ENCODE measurements at regions not wholly inside any gene's neighbourhood (a gene's known extent, or its start where the extent isn't known, plus 50 kb on each side); places are given as distances from the start of the nearest gene placed in this dataset.
"Not testable (repeated sequence)": the region's sequence is repeated elsewhere in the genome, so short reads cannot be mapped to it uniquely, and the experiment has no call there.

GRCh38 chr10:123252779-123253178 is 98.6 kb downstream of the BUB3 start:
- no peak for DNase-seq
- no peak overlapping the region for H3K4me3 Mint-ChIP-seq
- H3K27ac Mint-ChIP-seq = no peak overlapping the region
- intact Hi-C loops (cut with micrococcal nuclease) = no loop called here
- H3K9me3 Mint-ChIP-seq = no peaks in the 10 kb centered on the region
- H3K4me1 Mint-ChIP-seq = no peaks in the 10 kb centered on the region
- no peaks in the 10 kb centered on the region for H3K36me3 Mint-ChIP-seq (ENCODE audit: low read depth)
- H3K27me3 Mint-ChIP-seq = no peaks in the 10 kb centered on the region

- H3K36me3 Mint-ChIP-seq (ENCODE audit: low read depth); H3K4me1 Mint-ChIP-seq; H3K4me3 Mint-ChIP-seq; H3K9me3 Mint-ChIP-seq; H3K27me3 Mint-ChIP-seq; H3K27ac Mint-ChIP-seq; intact Hi-C loops (cut with micrococcal nuclease); DNase-seq: not testable (repeated sequence)
Observed at GRCh38 chr10:123254343-123254742, 100.1 kb downstream of the BUB3 start.

- no peak overlapping the region for H3K4me3 Mint-ChIP-seq
- no peaks in the 10 kb centered on the region for H3K27me3 Mint-ChIP-seq
- H3K9me3 Mint-ChIP-seq = no peaks in the 10 kb centered on the region
- DNase-seq = no peak
- no peak overlapping the region for H3K27ac Mint-ChIP-seq
- intact Hi-C loops (cut with micrococcal nuclease) = no loop called here
- H3K36me3 Mint-ChIP-seq (ENCODE audit: low read depth) = no peaks in the 10 kb centered on the region
- no peaks in the 10 kb centered on the region for H3K4me1 Mint-ChIP-seq
Observed at GRCh38 chr10:123257904-123258456, 103.8 kb downstream of the BUB3 start.

- no peak for DNase-seq
- intact Hi-C loops (cut with micrococcal nuclease) = no loop called here
- Mint-ChIP-seq H3K27me3 (no peaks in the 10 kb centered on the region), H3K4me3 (no peak overlapping the region), H3K4me1 (no peaks in the 10 kb centered on the region), H3K9me3 (no peaks in the 10 kb centered on the region), H3K27ac (no peak overlapping the region), H3K36me3 (ENCODE audit: low read depth) (no peaks in the 10 kb centered on the region)
Observed at GRCh38 chr10:123259081-123259480, 104.9 kb downstream of the BUB3 start.

- H3K4me1 Mint-ChIP-seq = no peaks in the 10 kb centered on the region
Observed at GRCh38 chr10:123259791-123260190, 105.6 kb downstream of the BUB3 start.

GRCh38 chr10:123262456-123262855 is 108.3 kb downstream of the BUB3 start:
- Mint-ChIP-seq H3K4me1 (no peaks in the 10 kb centered on the region), H3K36me3 (ENCODE audit: low read depth) (no peaks in the 10 kb centered on the region), H3K27ac (no peak overlapping the region), H3K9me3 (no peaks in the 10 kb centered on the region), H3K27me3 (peaks cover 4% of the 10 kb centered on the region), H3K4me3 (no peak overlapping the region)
- intact Hi-C loops (cut with micrococcal nuclease) = no loop called here
- DNase-seq = no peak

More at GRCh38 chr10:123259791-123260190, 105.6 kb downstream of the BUB3 start:
- Mint-ChIP-seq H3K4me3 (no peak overlapping the region), H3K36me3 (ENCODE audit: low read depth) (no peaks in the 10 kb centered on the region), H3K27me3 (no peaks in the 10 kb centered on the region), H3K9me3 (no peaks in the 10 kb centered on the region), H3K27ac (no peak overlapping the region)
- no peak for DNase-seq
- intact Hi-C loops (cut with micrococcal nuclease) = no loop called here

GRCh38 chr10:123266971-123267370 is 112.8 kb downstream of the BUB3 start:
- H3K4me1 Mint-ChIP-seq = no peaks in the 10 kb centered on the region
- H3K27ac Mint-ChIP-seq = no peak overlapping the region
- intact Hi-C loops (cut with micrococcal nuclease) = no loop called here
- H3K4me3 Mint-ChIP-seq = no peak overlapping the region
- no peaks in the 10 kb centered on the region for H3K36me3 Mint-ChIP-seq (ENCODE audit: low read depth)
- H3K9me3 Mint-ChIP-seq = no peaks in the 10 kb centered on the region
- peaks cover 4% of the 10 kb centered on the region for H3K27me3 Mint-ChIP-seq
- no peak for DNase-seq

- Mint-ChIP-seq H3K27ac (no peak overlapping the region), H3K27me3 (peaks cover 7% of the 10 kb centered on the region), H3K36me3 (ENCODE audit: low read depth) (no peaks in the 10 kb centered on the region), H3K4me1 (no peaks in the 10 kb centered on the region), H3K4me3 (no peak overlapping the region), H3K9me3 (no peaks in the 10 kb centered on the region)
- DNase-seq = no peak
- intact Hi-C loops (cut with micrococcal nuclease) = no loop called here
Observed at GRCh38 chr10:123269017-123269552, 114.9 kb downstream of the BUB3 start.

- DNase-seq = no peak
- H3K4me1 Mint-ChIP-seq = no peaks in the 10 kb centered on the region
- peaks cover 12% of the 10 kb centered on the region for H3K27me3 Mint-ChIP-seq
- no peak overlapping the region for H3K27ac Mint-ChIP-seq
- intact Hi-C loops (cut with micrococcal nuclease) = no loop called here
- H3K36me3 Mint-ChIP-seq (ENCODE audit: low read depth) = no peaks in the 10 kb centered on the region
- H3K9me3 Mint-ChIP-seq = no peaks in the 10 kb centered on the region
- H3K4me3 Mint-ChIP-seq = no peak overlapping the region
Observed at GRCh38 chr10:123269675-123270074, 115.5 kb downstream of the BUB3 start.

GRCh38 chr10:123270221-123270620 is 116.0 kb downstream of the BUB3 start:
- DNase-seq = no peak
- no peak overlapping the region for H3K27ac Mint-ChIP-seq
- peaks cover 2% of the 10 kb centered on the region for H3K4me1 Mint-ChIP-seq
- intact Hi-C loops (cut with micrococcal nuclease) = no loop called here
- H3K36me3 Mint-ChIP-seq (ENCODE audit: low read depth) = no peaks in the 10 kb centered on the region
- H3K27me3 Mint-ChIP-seq = peaks cover 16% of the 10 kb centered on the region
- no peak overlapping the region for H3K4me3 Mint-ChIP-seq
- no peaks in the 10 kb centered on the region for H3K9me3 Mint-ChIP-seq

GRCh38 chr10:123270806-123271205 is 116.6 kb downstream of the BUB3 start:
- Mint-ChIP-seq H3K4me1 (peaks cover 2% of the 10 kb centered on the region), H3K9me3 (no peaks in the 10 kb centered on the region), H3K27me3 (peaks cover 22% of the 10 kb centered on the region), H3K27ac (no peak overlapping the region), H3K36me3 (ENCODE audit: low read depth) (no peaks in the 10 kb centered on the region), H3K4me3 (no peak overlapping the region)
- intact Hi-C loops (cut with micrococcal nuclease) = no loop called here
- no peak for DNase-seq

GRCh38 chr10:123272171-123272570 is 118.0 kb downstream of the BUB3 start:
- Mint-ChIP-seq H3K27ac (no peak overlapping the region), H3K4me1 (peaks cover 2% of the 10 kb centered on the region), H3K36me3 (ENCODE audit: low read depth) (no peaks in the 10 kb centered on the region), H3K27me3 (peaks cover 18% of the 10 kb centered on the region), H3K9me3 (no peaks in the 10 kb centered on the region), H3K4me3 (no peak overlapping the region)
- no peak for DNase-seq
- intact Hi-C loops (cut with micrococcal nuclease) = no loop called here

GRCh38 chr10:123274306-123275135 is 120.3 kb downstream of the BUB3 start:
- intact Hi-C loops (cut with micrococcal nuclease) = no loop called here
- H3K27ac Mint-ChIP-seq = no peak overlapping the region

GRCh38 chr10:123275136-123275564 is 120.9 kb downstream of the BUB3 start:
- intact Hi-C loops (cut with micrococcal nuclease) = no loop called here
- no peaks in the 10 kb centered on the region for H3K9me3 Mint-ChIP-seq
- peaks cover 2% of the 10 kb centered on the region for H3K4me1 Mint-ChIP-seq
- no peak overlapping the region for H3K4me3 Mint-ChIP-seq
- peaks cover 18% of the 10 kb centered on the region for H3K27me3 Mint-ChIP-seq
- H3K27ac Mint-ChIP-seq = no peak overlapping the region
- DNase-seq = no peak
- no peaks in the 10 kb centered on the region for H3K36me3 Mint-ChIP-seq (ENCODE audit: low read depth)

More at GRCh38 chr10:123274306-123275135, 120.3 kb downstream of the BUB3 start:
- Mint-ChIP-seq H3K9me3 (no peaks in the 10 kb centered on the region), H3K27me3 (peaks cover 18% of the 10 kb centered on the region), H3K36me3 (ENCODE audit: low read depth) (no peaks in the 10 kb centered on the region), H3K4me3 (no peak overlapping the region), H3K4me1 (peaks cover 2% of the 10 kb centered on the region)
- DNase-seq = no peak

Data from activated CD4-positive, alpha-beta T cell treated with anti-CD3 and anti-CD28 coated beads, Interleukin-2, amount 10 ng/mL, durations not matched to agents 24 days and 14 days (primary cell).